ENCODE measurements at regions not wholly inside any gene's neighbourhood (a gene's known extent, or its start where the extent isn't known, plus 50 kb on each side); places are given as distances from the start of the nearest gene placed in this dataset.

DNA sequence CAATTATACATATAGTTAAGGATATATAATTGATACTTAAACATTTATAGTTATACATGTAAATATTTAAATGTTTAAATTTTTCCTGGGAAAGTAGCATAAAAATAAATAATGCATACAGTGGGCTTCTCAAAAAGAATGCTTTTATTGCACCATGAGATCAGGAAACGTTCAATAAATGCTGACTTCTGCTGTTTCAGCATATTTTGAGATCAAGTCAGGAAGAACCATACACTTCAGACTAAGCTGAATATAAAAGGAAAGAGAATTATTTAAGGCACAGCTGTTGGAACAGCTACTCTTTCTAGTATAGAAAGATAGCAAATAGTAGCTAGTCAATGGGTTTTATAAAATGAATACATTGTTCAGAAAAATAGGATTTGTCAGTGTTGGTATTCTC is 1462.3 kb upstream of the CADM2 start:
- no peaks in the 10 kb centered on the region for H3K36me3 ChIP-seq (ENCODE audit: control insufficient read depth, insufficient read depth, low read length)
- no peak for DNase-seq (ENCODE audit: low read depth)
- TF ChIP-seq, protein P1, sequence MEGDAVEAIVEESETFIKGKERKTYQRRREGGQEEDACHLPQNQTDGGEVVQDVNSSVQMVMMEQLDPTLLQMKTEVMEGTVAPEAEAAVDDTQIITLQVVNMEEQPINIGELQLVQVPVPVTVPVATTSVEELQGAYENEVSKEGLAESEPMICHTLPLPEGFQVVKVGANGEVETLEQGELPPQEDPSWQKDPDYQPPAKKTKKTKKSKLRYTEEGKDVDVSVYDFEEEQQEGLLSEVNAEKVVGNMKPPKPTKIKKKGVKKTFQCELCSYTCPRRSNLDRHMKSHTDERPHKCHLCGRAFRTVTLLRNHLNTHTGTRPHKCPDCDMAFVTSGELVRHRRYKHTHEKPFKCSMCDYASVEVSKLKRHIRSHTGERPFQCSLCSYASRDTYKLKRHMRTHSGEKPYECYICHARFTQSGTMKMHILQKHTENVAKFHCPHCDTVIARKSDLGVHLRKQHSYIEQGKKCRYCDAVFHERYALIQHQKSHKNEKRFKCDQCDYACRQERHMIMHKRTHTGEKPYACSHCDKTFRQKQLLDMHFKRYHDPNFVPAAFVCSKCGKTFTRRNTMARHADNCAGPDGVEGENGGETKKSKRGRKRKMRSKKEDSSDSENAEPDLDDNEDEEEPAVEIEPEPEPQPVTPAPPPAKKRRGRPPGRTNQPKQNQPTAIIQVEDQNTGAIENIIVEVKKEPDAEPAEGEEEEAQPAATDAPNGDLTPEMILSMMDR (IDR thresholded peaks at IDR 0.05; ENCODE audit: insufficient read depth, low read length, poor library complexity, severe bottlenecking): no peak
- no peak overlapping the region for H3K4me3 ChIP-seq (ENCODE audit: low read depth, low read length)
- H3K27me3 ChIP-seq (ENCODE audit: control insufficient read depth, insufficient read depth, low read length): no peaks in the 10 kb centered on the region

DNA sequence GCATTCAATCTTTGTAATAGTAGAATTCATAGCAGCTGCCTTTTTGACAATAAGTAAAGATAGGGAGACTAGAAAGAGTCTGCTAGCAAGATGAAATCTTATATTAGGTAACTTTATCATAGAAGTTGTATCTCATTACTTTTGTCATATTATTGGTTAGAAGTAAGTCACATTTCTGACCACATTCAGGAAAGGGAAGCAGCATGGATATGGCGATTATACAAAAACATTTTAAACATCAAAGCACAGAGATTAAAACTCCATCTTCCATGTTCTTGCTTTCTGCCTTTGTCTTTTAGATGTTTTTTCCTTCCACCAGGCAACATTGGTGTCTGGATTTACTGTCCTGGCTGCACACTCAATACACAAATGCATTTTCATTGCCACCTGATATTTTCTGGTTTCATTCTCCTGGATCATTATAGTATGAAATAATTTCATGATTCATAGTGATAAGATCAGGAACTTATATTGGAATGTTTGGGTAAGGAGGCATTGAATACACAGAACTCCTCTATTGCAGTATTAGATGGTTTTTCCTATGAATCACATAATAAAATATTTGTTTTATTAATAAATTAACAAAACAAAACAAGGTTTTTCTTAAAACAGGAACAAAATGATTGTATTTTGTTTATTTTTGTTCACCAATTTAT is 1460.3 kb upstream of the CADM2 start:
- no peaks in the 10 kb centered on the region for H3K27me3 ChIP-seq (ENCODE audit: control insufficient read depth, insufficient read depth, low read length)
- H3K4me3 ChIP-seq (ENCODE audit: low read depth, low read length): no peak overlapping the region
- H3K36me3 ChIP-seq (ENCODE audit: control insufficient read depth, insufficient read depth, low read length): no peaks in the 10 kb centered on the region
- no peak for DNase-seq (ENCODE audit: low read depth)
- TF ChIP-seq, protein P1 (IDR thresholded peaks at IDR 0.05; ENCODE audit: insufficient read depth, low read length, poor library complexity, severe bottlenecking): no peak

DNA sequence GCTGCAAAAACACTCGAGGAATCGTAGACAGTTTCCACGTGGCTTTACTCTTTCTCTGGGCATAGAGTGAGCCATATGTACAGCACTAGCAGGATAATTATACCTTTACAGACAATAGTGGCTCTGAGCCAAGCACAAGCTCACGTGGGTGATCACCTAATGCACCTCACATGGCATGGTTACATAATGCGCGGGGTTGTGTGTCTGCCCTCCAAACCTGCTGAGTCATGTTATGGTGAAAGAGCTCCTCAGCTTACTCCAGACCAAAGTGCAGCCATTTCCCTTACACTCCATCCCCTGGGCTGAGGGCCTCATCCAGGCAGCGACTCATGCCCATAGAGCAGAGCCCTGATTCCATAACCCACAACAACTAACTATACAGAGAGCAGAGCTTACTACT is 1458.4 kb upstream of the CADM2 start:
- Histone ChIP-seq H3K27me3 (ENCODE audit: control insufficient read depth, insufficient read depth, low read length) (no peaks in the 10 kb centered on the region), H3K4me3 (ENCODE audit: low read depth, low read length) (no peak overlapping the region), H3K36me3 (ENCODE audit: control insufficient read depth, insufficient read depth, low read length) (no peaks in the 10 kb centered on the region)
- TF ChIP-seq, protein P1 (IDR thresholded peaks at IDR 0.05; ENCODE audit: insufficient read depth, low read length, poor library complexity, severe bottlenecking): no peak
- DNase-seq (ENCODE audit: low read depth): peak; percentile 28

DNA sequence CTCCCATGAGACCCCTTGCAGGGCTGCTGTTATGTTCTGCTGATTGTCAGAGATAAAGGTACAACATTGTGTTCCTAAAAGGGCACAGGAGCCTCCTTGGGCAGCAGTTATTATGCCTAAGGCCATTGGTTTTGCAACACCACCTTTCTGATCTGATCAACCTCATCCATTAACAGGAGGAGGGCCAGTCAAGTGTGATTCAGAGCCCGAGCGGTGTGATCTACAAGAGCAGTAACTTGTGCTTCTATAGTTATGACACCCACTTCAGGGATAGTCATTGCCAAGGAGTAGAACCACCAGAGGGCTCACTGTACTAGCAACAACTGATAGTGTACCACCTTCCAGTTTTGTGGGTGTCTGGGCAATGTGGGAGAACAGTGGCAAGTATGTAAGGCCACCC is 1457.9 kb upstream of the CADM2 start:
- Histone ChIP-seq H3K36me3 (ENCODE audit: control insufficient read depth, insufficient read depth, low read length) (no peaks in the 10 kb centered on the region), H3K27me3 (ENCODE audit: control insufficient read depth, insufficient read depth, low read length) (no peaks in the 10 kb centered on the region), H3K4me3 (ENCODE audit: low read depth, low read length) (no peak overlapping the region)
- TF ChIP-seq, protein P1 (IDR thresholded peaks at IDR 0.05; ENCODE audit: insufficient read depth, low read length, poor library complexity, severe bottlenecking): no peak
- no peak for DNase-seq (ENCODE audit: low read depth)

DNA sequence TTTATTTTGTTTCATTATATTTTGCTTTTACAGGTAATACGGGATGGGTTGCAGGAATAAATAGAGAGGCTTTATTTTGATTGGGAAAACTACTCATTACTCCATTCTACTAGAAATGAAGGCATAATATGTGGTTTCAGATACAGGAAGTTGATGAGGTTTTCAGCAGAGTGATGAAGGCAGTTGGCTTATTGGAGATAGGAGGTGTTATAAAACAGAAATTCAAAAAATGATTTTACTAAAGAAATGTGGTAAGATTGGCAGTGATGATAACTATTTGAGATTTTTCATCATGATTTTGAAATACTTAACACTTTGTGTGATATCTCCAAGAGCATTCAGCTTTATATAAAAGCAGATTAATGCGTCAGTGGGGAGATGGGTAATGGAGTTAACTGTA is 1445.7 kb upstream of the CADM2 start:
- no peak overlapping the region for H3K4me3 ChIP-seq (ENCODE audit: low read depth, low read length)
- DNase-seq (ENCODE audit: low read depth): no peak
- H3K36me3 ChIP-seq (ENCODE audit: control insufficient read depth, insufficient read depth, low read length): no peaks in the 10 kb centered on the region
- TF ChIP-seq, protein P1 (IDR thresholded peaks at IDR 0.05; ENCODE audit: insufficient read depth, low read length, poor library complexity, severe bottlenecking): no peak
- no peaks in the 10 kb centered on the region for H3K27me3 ChIP-seq (ENCODE audit: control insufficient read depth, insufficient read depth, low read length)

DNA sequence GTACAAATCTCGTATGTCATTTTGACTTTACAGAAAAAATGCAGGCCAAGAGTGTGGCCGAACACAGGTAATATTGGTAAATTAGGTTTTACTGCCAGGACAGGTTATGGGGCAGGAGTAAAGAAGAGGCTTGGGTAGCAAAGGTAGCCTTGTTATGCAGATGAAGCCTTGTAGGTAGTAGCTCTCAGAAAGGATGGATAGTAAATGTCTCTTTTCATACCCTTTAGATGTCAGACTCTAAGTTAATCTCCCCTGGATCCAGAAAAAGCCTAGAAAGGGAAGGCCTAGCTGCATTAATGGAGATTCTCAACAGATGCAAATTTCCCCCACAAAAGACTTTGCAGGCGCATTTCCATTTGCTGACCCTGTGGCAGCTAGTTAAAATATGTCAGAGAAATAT is 1445.1 kb upstream of the CADM2 start:
- no peaks in the 10 kb centered on the region for H3K27me3 ChIP-seq (ENCODE audit: control insufficient read depth, insufficient read depth, low read length)
- TF ChIP-seq, protein P1 (IDR thresholded peaks at IDR 0.05; ENCODE audit: insufficient read depth, low read length, poor library complexity, severe bottlenecking): no peak
- H3K4me3 ChIP-seq (ENCODE audit: low read depth, low read length): no peak overlapping the region
- no peaks in the 10 kb centered on the region for H3K36me3 ChIP-seq (ENCODE audit: control insufficient read depth, insufficient read depth, low read length)
- no peak for DNase-seq (ENCODE audit: low read depth)

Measured in kidney epithelial cell (primary cell).